ENCODE measurements at regions not wholly inside any gene's neighbourhood (a gene's known extent, or its start where the extent isn't known, plus 50 kb on each side); places are given as distances from the start of the nearest gene placed in this dataset.

- no peaks in the 10 kb centered on the region for H3K4me1 ChIP-seq
- no peak overlapping the region for H3K4me3 ChIP-seq
- no peak for DNase-seq (ENCODE audit: low spot score in 2 of 2)
- H3K36me3 ChIP-seq: no peaks in the 10 kb centered on the region
- H3K27me3 ChIP-seq: no peaks in the 10 kb centered on the region
- no peaks in the 10 kb centered on the region for H3K9me3 ChIP-seq
- no peak overlapping the region for H3K27ac ChIP-seq
- TF ChIP-seq CTCF (IDR thresholded peaks at IDR 0.05): no peak
- intact Hi-C loops (cut with DNase I): no loop called here
Observed at GRCh38 chr3:162802228-162802965, 1305.8 kb downstream of the OTOL1 start.

GRCh38 chr3:162810776-162811175 is 1314.2 kb downstream of the OTOL1 start:
- H3K4me1 ChIP-seq: no peaks in the 10 kb centered on the region
- H3K27me3 ChIP-seq: no peaks in the 10 kb centered on the region
- no peaks in the 10 kb centered on the region for H3K36me3 ChIP-seq
- intact Hi-C loops (cut with DNase I): no loop called here
- DNase-seq (ENCODE audit: low spot score in 2 of 2): no peak
- H3K4me3 ChIP-seq: no peak overlapping the region
- TF ChIP-seq CTCF (IDR thresholded peaks at IDR 0.05): no peak
- no peak overlapping the region for H3K27ac ChIP-seq
- H3K9me3 ChIP-seq: no peaks in the 10 kb centered on the region

- H3K4me3 ChIP-seq: no peak overlapping the region
- no peak for DNase-seq (ENCODE audit: low spot score in 2 of 2)
- H3K36me3 ChIP-seq: no peaks in the 10 kb centered on the region
- no peaks in the 10 kb centered on the region for H3K4me1 ChIP-seq
- TF ChIP-seq CTCF (IDR thresholded peaks at IDR 0.05): no peak
- no peak overlapping the region for H3K27ac ChIP-seq
- intact Hi-C loops (cut with DNase I): no loop called here
- no peaks in the 10 kb centered on the region for H3K27me3 ChIP-seq
- H3K9me3 ChIP-seq: no peaks in the 10 kb centered on the region
Observed at GRCh38 chr3:162842549-162843216, 1346.1 kb downstream of the OTOL1 start.

- Histone ChIP-seq H3K36me3 (no peaks in the 10 kb centered on the region), H3K4me3 (no peak overlapping the region), H3K4me1 (no peaks in the 10 kb centered on the region), H3K27me3 (no peaks in the 10 kb centered on the region), H3K27ac (no peak overlapping the region), H3K9me3 (no peaks in the 10 kb centered on the region)
- intact Hi-C loops (cut with DNase I): no loop called here
- no peak for DNase-seq (ENCODE audit: low spot score in 2 of 2)
- TF ChIP-seq CTCF (IDR thresholded peaks at IDR 0.05): no peak
Observed at GRCh38 chr3:162845918-162846317, 1349.3 kb downstream of the OTOL1 start.

GRCh38 chr3:162847511-162847910 is 1350.9 kb downstream of the OTOL1 start:
- no peaks in the 10 kb centered on the region for H3K27me3 ChIP-seq
- no peaks in the 10 kb centered on the region for H3K36me3 ChIP-seq
- intact Hi-C loops (cut with DNase I): no loop called here
- H3K9me3 ChIP-seq: no peaks in the 10 kb centered on the region
- no peak for DNase-seq (ENCODE audit: low spot score in 2 of 2)
- no peak overlapping the region for H3K27ac ChIP-seq
- H3K4me1 ChIP-seq: no peaks in the 10 kb centered on the region
- H3K4me3 ChIP-seq: no peak overlapping the region
- TF ChIP-seq CTCF (IDR thresholded peaks at IDR 0.05): no peak
